HG02938 (cell line): ENCODE measurements at regions not wholly inside any gene's neighbourhood (a gene's known extent, or its start where the extent isn't known, plus 50 kb on each side); places are given as distances from the start of the nearest gene placed in this dataset.

Source experiments
- ATAC-seq: cut with Tn5 transposase; IDR thresholded peaks from one replicate; pipeline ENCODE4 v1.9.1; 2021; ENCODE audit warnings: mild to moderate bottlenecking, moderate library complexity; ENCODE audit not compliant: unreplicated experiment

GRCh38 chr10:83926606-83927005 lies 212.7 kb upstream of the GHITM start:
- no peak for ATAC-seq

DNA sequence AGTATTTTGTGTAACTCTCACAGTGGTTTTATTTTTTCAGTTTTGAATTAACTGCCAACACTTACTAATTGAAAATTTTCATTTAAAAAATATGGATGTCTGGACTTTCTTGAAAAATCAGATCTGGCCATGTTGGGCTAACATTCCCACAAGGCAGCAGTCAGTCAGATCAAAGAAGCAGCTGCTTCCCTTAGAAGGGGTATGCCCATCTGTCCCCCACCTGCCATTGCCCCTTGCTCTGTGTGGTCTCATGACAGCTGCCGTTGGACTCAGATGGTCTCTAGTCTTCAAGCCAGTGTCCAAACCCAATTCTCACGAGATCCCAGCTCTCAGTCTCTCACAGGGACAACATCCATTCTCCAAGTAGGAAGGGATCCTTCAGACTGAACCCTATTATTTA lies 212.1 kb upstream of the GHITM start:
- ATAC-seq: no peak

DNA sequence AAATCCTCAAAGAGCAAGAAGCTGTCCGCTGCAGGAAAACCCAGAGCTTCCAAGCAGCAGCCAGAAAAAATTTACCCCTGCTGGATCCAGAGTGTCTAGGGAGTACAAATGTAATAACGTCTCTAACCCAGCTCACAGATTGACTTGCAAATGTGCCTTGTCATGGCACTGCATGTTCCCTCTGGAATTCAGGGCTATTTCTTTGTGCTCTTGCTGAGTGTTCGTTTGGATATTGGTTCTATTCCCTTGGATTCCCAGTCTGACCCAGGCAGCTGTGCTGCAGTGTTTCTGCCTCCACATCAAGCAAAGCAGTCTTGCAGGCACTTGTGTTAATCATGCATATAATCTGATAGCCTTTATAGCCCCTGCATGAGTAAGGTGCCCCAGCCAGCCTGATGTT lies 209.9 kb upstream of the GHITM start:
- ATAC-seq: no peak

GRCh38 chr10:83931669-83932068 lies 207.6 kb upstream of the GHITM start:
- no peak for ATAC-seq

DNA sequence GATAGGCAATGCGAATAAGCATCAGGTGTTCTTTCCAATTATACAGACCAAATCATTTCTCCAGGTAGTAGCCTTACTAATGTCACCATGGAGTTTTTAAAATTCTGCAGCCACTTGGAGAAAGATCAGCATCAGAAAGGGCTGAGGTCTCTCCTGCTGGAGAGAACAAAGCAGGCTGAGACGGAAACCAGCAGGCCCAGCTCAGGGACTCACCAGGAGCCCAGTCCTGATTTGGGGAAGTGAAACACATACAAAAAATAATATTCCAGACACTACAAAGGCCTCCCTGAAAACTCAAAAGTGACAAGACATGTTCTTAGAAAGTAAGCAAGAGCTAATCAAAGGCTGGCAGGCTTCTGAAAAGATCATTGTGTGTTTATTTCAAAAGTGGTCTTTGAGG lies 207.1 kb upstream of the GHITM start:
- no peak for ATAC-seq

- no peak for ATAC-seq
Observed at GRCh38 chr10:83934062-83934461, 205.2 kb upstream of the GHITM start.

- no peak for ATAC-seq
Observed at GRCh38 chr10:83934641-83935338, 204.5 kb upstream of the GHITM start.

- no peak for ATAC-seq
Observed at GRCh38 chr10:83935339-83935736, 204.0 kb upstream of the GHITM start.

GRCh38 chr10:83935911-83936310 lies 203.4 kb upstream of the GHITM start:
- ATAC-seq: no peak

GRCh38 chr10:83937161-83937560 lies 202.1 kb upstream of the GHITM start:
- ATAC-seq: no peak

DNA sequence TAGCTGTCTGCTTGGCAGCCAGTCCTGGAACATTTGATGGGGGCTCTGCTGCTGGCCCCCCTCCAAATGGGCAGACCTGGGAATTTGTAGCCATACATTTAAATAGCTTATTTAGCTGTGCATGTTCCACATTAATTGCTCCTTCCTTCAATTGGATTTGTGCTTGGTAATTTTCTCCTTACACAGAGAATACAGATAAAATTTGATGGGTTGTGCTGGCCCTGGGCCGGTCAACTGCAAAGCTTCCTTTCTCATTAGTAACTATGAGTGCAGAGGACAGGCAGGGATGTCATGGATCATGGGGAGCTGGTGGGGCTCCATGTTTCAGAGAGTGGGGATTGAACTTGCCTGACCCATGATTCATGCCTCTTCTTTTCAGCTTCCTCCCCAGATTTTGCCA lies 201.5 kb upstream of the GHITM start:
- ATAC-seq: no peak

DNA sequence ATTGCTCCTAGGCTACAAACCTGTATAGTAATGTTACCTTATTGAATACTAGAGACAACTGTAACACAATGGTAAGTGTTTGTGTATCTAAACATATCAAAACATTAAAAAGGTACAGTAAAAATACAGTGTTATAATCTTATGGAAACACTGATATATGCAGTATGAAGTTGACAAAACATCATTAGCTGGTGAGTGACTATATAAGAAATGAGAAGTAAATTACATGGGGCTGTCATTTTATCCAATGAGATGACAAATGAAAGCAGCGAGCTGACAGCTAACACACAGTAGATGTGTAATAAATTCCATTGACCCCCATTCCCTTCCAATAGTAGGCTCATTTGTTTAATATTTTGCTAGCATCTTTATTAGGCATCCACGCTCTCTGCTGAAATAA lies 198.1 kb upstream of the GHITM start:
- ATAC-seq: no peak

DNA sequence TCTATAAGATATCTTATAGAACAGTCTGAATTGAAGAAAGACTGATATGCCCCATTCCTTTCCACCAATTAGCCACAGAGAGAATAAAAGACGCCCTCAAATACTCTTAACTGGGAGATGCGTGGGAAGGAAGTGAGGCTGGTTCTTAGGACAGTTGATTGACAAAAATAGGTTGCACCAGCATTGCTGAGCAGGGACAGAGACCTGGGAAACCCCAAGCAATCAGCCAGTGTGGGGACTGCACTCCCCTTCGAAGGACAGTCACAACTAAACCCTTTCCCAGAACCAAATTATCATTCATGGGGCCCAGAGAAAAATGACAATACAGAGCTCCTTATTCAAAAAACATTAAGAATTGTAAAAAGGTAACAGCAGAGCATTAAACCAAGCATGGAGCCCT lies 196.9 kb upstream of the GHITM start:
- ATAC-seq: no peak

DNA sequence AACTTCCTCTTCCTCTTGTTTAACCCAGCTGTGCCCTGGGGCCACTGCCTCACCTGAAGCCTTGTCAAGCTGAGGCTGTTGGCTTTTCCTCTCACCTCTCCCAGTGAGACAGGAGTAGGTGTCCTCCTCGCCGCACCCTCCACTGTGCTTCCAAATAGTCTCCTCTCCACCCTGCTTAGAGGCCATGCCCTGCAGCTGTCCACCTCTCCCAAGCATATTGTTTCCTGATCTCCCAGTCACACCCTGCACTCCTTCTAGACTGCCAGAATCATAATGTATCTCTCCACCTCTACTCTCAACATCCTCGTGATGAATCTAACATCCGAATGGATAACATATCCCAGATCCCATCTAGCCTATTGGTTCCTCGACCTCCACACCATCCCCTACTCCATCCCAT lies 196.3 kb upstream of the GHITM start:
- no peak for ATAC-seq

GRCh38 chr10:83943920-83944319 lies 195.4 kb upstream of the GHITM start:
- no peak for ATAC-seq

GRCh38 chr10:83945982-83946718 lies 193.2 kb upstream of the GHITM start:
- no peak for ATAC-seq

DNA sequence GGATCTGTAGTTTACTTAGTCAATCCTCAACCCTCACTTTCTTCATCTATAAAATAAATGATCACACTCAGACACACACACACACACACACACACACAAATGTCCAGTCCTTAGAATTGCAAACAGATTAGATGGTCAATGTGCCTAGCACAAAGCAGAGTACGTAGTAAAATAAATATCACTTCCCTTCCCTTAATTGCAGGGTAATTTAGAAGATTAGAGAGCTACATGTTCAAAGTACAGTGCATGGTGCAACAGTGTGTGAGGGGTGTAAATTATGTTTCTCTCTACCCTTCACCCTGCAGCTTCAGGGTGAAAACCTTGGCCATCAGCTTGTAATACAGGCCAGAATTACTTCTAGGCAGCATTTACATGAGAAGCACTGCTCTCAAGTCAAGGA lies 187.0 kb upstream of the GHITM start:
- ATAC-seq: no peak

DNA sequence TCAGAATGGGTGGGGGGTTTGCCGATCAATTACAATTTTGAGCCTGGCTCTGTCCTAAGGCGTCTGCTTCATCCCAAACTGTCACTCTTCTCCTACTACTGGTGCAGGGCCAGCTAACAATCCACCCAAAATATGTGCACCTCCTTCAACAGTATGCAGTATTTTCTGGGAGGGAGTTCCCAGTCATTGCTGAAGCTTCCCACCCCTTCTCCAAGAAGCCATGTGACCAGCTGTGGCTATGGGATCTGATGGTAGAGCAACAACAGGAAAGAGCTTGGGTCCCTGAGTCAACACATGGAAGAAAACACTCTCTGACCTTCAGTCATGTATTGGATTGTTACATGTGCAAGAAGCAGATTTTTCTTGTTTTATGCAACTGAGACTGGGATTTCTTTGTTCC lies 185.7 kb upstream of the GHITM start:
- no peak for ATAC-seq

GRCh38 chr10:83954193-83954799 lies 185.0 kb upstream of the GHITM start:
- ATAC-seq: no peak

DNA sequence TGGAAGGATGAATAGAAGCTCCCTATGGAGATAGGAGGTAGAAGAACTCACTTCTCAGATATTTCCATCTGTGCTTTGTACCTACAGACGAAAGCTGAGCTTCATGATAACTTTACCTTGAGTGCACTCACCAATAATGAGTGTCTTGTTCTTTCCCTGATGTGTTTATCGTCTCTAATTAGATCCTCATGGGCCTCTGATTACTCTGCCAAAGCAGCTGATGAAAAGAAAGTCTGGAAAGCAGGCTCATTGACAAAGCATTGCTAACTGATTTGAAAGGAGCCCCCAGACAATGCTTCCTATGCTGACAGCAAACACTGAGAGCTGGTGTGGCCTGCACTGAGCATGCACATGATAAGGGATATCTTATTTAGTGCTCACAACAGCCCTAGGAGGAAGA lies 183.9 kb upstream of the GHITM start:
- no peak for ATAC-seq

DNA sequence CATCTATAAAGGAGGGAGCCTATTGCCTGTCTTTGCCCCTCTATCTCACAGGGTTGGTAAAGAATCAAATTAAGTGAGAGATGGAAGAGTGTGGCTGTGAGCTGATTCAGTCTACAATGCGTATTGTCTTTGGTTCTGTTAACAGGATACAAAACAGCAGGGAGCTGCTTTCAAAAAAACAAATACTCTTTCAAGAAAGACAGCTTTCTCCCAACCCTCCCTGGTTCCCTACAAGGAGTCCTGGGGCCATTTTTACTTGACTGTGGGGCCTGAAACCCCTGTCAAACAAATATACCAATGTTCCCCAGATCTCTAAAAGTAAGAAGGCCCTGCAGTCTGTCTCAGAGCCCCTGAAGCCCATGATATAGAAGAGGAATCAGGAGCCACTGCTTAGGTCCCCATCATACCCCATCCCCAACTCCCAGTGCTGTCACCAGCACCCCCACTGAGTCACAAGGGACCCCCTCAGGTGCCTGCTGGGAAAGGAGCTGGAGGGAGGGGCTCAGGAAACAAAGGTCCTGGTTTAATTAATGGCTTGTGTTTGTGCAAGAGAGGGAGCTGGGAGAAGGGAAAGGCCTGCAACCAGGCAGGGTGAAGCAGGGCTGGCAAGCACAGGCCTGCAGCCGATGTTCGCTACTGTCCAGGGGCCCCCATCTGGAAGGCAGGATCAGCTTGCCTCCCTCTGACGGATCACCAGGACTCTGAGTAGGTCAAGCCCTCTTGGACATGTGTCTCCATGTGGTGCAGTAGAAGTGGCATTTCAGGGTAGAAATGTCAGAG lies 182.0 kb upstream of the GHITM start:
- ATAC-seq: no peak

- no peak for ATAC-seq
Observed at GRCh38 chr10:83959328-83959727, 180.0 kb upstream of the GHITM start.
